Fibroblast of lung (primary cell): ENCODE measurements at regions not wholly inside any gene's neighbourhood (a gene's known extent, or its start where the extent isn't known, plus 50 kb on each side); places are given as distances from the start of the nearest gene placed in this dataset.
A peak's percentile ranks its signal among the peaks of the same experiment; 100 is the strongest.

ENCODE experiments used
- DNase-seq, 2 donors: peaks; one replicate each; pipeline versions ENCODE4 v3.0.0 to v3.0.0-alpha.2; 2010; ENCODE audit warnings: low read depth in 2 of 2
- H2AFZ ChIP-seq: 2 replicates; pipeline ENCODE4 v1.5.1; 2012; ENCODE audit warnings: low read length, control low read depth, inconsistent platforms
- H3K27ac ChIP-seq: 2 replicates; pipeline ENCODE4 v1.5.1; 2011; ENCODE audit warnings: low read length, control low read depth; ENCODE audit not compliant: insufficient read depth
- H3K27me3 ChIP-seq: 2 replicates; pipeline ENCODE4 v1.5.1; 2011; ENCODE audit warnings: mild to moderate bottlenecking, low read length; ENCODE audit not compliant: control insufficient read depth, insufficient read depth
- H3K36me3 ChIP-seq: 2 replicates; pipeline ENCODE4 v1.5.1; 2011; ENCODE audit warnings: low read length; ENCODE audit not compliant: control insufficient read depth, insufficient read depth
- H3K4me1 ChIP-seq: 2 replicates; pipeline ENCODE4 v1.5.1; 2011; ENCODE audit warnings: low read length; ENCODE audit not compliant: control insufficient read depth, insufficient read depth; ENCODE audit errors: extremely low read depth
- H3K4me2 ChIP-seq: 2 replicates; pipeline ENCODE4 v1.5.1; 2011; ENCODE audit warnings: low read length, control low read depth; ENCODE audit not compliant: insufficient read depth; ENCODE audit errors: extremely low read depth
- H3K4me3 ChIP-seq, 4 experiments: fragments of 200-600 bp in 1 of 4; sonication (generic) in 1 of 4; replicated peaks in 1 of 4; 2 replicates each; pipeline ENCODE4 v1.5.1; 2011 to 2016; ENCODE audit warnings: low read length in 4 of 4, low read depth in 3 of 4, mild to moderate bottlenecking in 3 of 4, control low read depth in 2 of 4, inconsistent platforms in 1 of 4, mixed read lengths in 1 of 4; ENCODE audit not compliant: insufficient read depth in 1 of 4; ENCODE audit errors: control extremely low read depth in 1 of 4
- H3K79me2 ChIP-seq: 2 replicates; pipeline ENCODE4 v1.5.1; 2012; ENCODE audit warnings: mild to moderate bottlenecking, low read length, inconsistent platforms; ENCODE audit not compliant: control insufficient read depth, insufficient read depth
- H3K9ac ChIP-seq: 2 replicates; pipeline ENCODE4 v1.5.1; 2011; ENCODE audit warnings: mild to moderate bottlenecking, low read length, control low read depth; ENCODE audit not compliant: insufficient read depth
- H3K9me3 ChIP-seq: 2 replicates; pipeline ENCODE4 v1.5.1; 2012; ENCODE audit warnings: low read depth, low read length; ENCODE audit not compliant: control insufficient read depth, insufficient read depth
- H4K20me1 ChIP-seq: 2 replicates; pipeline ENCODE4 v1.5.1; 2011; ENCODE audit warnings: low read length; ENCODE audit not compliant: control insufficient read depth, insufficient read depth; ENCODE audit errors: extremely low read depth
- EZH2 ChIP-seq: IDR thresholded peaks from 2 replicates; pipeline ENCODE4 v1.5.1; 2012; ENCODE audit warnings: low read length, control low read depth, mild to moderate bottlenecking; ENCODE audit errors: missing control alignments
- TF ChIP-seq, protein P1 (sequence below), 2 donors: IDR thresholded peaks in 1 of 2; conservative IDR thresholded peaks in 1 of 2; 1 replicate in 1 of 2; 2 replicates in 1 of 2; pipeline ENCODE4 v1.5.1; 2011 to 2012; ENCODE audit warnings: low read length in 2 of 2, control low read depth in 1 of 2, inconsistent platforms in 1 of 2, low read depth in 1 of 2, mild to moderate bottlenecking in 1 of 2

GRCh38 chr4:13920901-13921300, 293.4 kb upstream of the BOD1L1 start:
- H4K20me1 ChIP-seq, result no peaks in the 10 kb centered on the region
- peak overlapping the region; percentile 38 for H3K9ac ChIP-seq
- peak; percentile 99 to 100 for DNase-seq
- H3K4me2 ChIP-seq, result peak overlapping the region; percentile 16
- no peaks in the 10 kb centered on the region for H3K9me3 ChIP-seq
- peak overlapping the region; percentile 100 for H3K27ac ChIP-seq
- no peaks in the 10 kb centered on the region for H3K79me2 ChIP-seq
- TF ChIP-seq, protein P1, sequence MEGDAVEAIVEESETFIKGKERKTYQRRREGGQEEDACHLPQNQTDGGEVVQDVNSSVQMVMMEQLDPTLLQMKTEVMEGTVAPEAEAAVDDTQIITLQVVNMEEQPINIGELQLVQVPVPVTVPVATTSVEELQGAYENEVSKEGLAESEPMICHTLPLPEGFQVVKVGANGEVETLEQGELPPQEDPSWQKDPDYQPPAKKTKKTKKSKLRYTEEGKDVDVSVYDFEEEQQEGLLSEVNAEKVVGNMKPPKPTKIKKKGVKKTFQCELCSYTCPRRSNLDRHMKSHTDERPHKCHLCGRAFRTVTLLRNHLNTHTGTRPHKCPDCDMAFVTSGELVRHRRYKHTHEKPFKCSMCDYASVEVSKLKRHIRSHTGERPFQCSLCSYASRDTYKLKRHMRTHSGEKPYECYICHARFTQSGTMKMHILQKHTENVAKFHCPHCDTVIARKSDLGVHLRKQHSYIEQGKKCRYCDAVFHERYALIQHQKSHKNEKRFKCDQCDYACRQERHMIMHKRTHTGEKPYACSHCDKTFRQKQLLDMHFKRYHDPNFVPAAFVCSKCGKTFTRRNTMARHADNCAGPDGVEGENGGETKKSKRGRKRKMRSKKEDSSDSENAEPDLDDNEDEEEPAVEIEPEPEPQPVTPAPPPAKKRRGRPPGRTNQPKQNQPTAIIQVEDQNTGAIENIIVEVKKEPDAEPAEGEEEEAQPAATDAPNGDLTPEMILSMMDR (conservative IDR thresholded peaks at IDR 0.05 in 1 of 2, IDR thresholded peaks at IDR 0.05 in 1 of 2; ENCODE audit: low read depth in 1 of 2, low read length in 2 of 2), result no peak
- no peak for TF ChIP-seq EZH2
- H3K4me1 ChIP-seq, result peaks cover 32% of the 10 kb centered on the region
- no peak overlapping the region for H2AFZ ChIP-seq
- no peaks in the 10 kb centered on the region for H3K36me3 ChIP-seq
- no peaks in the 10 kb centered on the region for H3K27me3 ChIP-seq
- no peak overlapping the region for H3K4me3 ChIP-seq

DNA sequence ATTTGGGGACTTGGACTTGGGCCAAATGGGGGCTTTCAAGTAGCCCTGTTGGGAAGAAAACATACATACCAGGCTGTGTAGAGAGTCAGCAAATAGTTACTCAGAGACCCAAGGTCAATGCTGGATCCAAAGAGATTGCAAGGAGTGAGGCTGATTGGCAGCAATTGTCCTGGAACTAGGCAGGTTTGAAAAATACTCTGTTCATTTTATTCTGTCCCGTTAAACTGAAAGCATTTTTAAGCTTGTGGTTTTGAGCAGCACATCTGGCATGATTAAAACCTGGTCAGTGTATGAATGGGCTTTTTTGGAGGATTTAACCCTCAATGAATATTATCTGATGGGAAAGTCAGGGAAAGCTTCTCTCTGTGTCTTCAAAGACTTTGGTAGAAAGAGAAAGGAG, 294.3 kb upstream of the BOD1L1 start:
- TF ChIP-seq, protein P1 (conservative IDR thresholded peaks at IDR 0.05 in 1 of 2, IDR thresholded peaks at IDR 0.05 in 1 of 2; ENCODE audit: low read depth in 1 of 2, low read length in 2 of 2), result no peak
- no peak for TF ChIP-seq EZH2
- Histone ChIP-seq H3K79me2 (no peaks in the 10 kb centered on the region), H3K36me3 (no peaks in the 10 kb centered on the region), H3K27me3 (no peaks in the 10 kb centered on the region), H3K27ac (peak overlapping the region; percentile 100), H3K9me3 (no peaks in the 10 kb centered on the region), H3K4me1 (peaks cover 32% of the 10 kb centered on the region), H3K4me3 (no peak overlapping the region), H4K20me1 (no peaks in the 10 kb centered on the region), H2AFZ (no peak overlapping the region), H3K9ac (peak overlapping the region; percentile 38), H3K4me2 (no peak overlapping the region)
- peak; percentile 51 to 58 for DNase-seq

GRCh38 chr4:13922459-13922858, 294.9 kb upstream of the BOD1L1 start:
- no peaks in the 10 kb centered on the region for H3K36me3 ChIP-seq
- H2AFZ ChIP-seq, result no peak overlapping the region
- peaks cover 31% of the 10 kb centered on the region for H3K4me1 ChIP-seq
- H4K20me1 ChIP-seq, result no peaks in the 10 kb centered on the region
- no peaks in the 10 kb centered on the region for H3K79me2 ChIP-seq
- no peak overlapping the region for H3K4me3 ChIP-seq
- no peaks in the 10 kb centered on the region for H3K9me3 ChIP-seq
- H3K4me2 ChIP-seq, result no peak overlapping the region
- peak overlapping the region; percentile 13 for H3K9ac ChIP-seq
- DNase-seq, result no peak
- no peak for TF ChIP-seq EZH2
- TF ChIP-seq, protein P1 (conservative IDR thresholded peaks at IDR 0.05 in 1 of 2, IDR thresholded peaks at IDR 0.05 in 1 of 2; ENCODE audit: low read depth in 1 of 2, low read length in 2 of 2), result no peak
- H3K27ac ChIP-seq, result peak overlapping the region; percentile 100
- H3K27me3 ChIP-seq, result no peaks in the 10 kb centered on the region
